ENCODE measurements at regions not wholly inside any gene's neighbourhood (a gene's known extent, or its start where the extent isn't known, plus 50 kb on each side); places are given as distances from the start of the nearest gene placed in this dataset.

- H3K4me1 ChIP-seq (ENCODE audit: control insufficient read depth, insufficient read depth, low read length): no peaks in the 10 kb centered on the region
- TF ChIP-seq, protein P1, sequence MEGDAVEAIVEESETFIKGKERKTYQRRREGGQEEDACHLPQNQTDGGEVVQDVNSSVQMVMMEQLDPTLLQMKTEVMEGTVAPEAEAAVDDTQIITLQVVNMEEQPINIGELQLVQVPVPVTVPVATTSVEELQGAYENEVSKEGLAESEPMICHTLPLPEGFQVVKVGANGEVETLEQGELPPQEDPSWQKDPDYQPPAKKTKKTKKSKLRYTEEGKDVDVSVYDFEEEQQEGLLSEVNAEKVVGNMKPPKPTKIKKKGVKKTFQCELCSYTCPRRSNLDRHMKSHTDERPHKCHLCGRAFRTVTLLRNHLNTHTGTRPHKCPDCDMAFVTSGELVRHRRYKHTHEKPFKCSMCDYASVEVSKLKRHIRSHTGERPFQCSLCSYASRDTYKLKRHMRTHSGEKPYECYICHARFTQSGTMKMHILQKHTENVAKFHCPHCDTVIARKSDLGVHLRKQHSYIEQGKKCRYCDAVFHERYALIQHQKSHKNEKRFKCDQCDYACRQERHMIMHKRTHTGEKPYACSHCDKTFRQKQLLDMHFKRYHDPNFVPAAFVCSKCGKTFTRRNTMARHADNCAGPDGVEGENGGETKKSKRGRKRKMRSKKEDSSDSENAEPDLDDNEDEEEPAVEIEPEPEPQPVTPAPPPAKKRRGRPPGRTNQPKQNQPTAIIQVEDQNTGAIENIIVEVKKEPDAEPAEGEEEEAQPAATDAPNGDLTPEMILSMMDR (conservative IDR thresholded peaks at IDR 0.05): no peak
- WGBS, 2 experiments (ENCODE audit: insufficient coverage in 1 of 2, insufficient read length in 1 of 2): 80 to 100% methylated on average over 1 of the region's 1 CpG
- H3K27ac Mint-ChIP-seq: no peak overlapping the region
- H3K9ac ChIP-seq (ENCODE audit: extremely low read depth, low read length, poor library complexity, severe bottlenecking): no peak overlapping the region
- H3K36me3 Mint-ChIP-seq (ENCODE audit: low read depth): no peaks in the 10 kb centered on the region
- H3K36me3 ChIP-seq (ENCODE audit: control insufficient read depth, insufficient read depth, low read length): no peaks in the 10 kb centered on the region
- no peak overlapping the region for H3K27ac ChIP-seq (ENCODE audit: low read depth, low read length)
- no peaks in the 10 kb centered on the region for H3K27me3 Mint-ChIP-seq (ENCODE audit: insufficient read depth)
- no peak overlapping the region for H3K4me3 Mint-ChIP-seq
- H3K27me3 ChIP-seq (ENCODE audit: control insufficient read depth, insufficient read depth, low read length, poor library complexity, severe bottlenecking): no peaks in the 10 kb centered on the region
- no peaks in the 10 kb centered on the region for H3K9me3 Mint-ChIP-seq
- H3K4me3 ChIP-seq (ENCODE audit: low read length): no peak overlapping the region
- no peaks in the 10 kb centered on the region for H3K4me1 Mint-ChIP-seq
- H3K9me3 ChIP-seq (ENCODE audit: control insufficient read depth, low read length): no peaks in the 10 kb centered on the region
- no peak for DNase-seq
Observed at GRCh38 chr4:111499706-111500105, 645.5 kb upstream of the FAM241A start.

DNA sequence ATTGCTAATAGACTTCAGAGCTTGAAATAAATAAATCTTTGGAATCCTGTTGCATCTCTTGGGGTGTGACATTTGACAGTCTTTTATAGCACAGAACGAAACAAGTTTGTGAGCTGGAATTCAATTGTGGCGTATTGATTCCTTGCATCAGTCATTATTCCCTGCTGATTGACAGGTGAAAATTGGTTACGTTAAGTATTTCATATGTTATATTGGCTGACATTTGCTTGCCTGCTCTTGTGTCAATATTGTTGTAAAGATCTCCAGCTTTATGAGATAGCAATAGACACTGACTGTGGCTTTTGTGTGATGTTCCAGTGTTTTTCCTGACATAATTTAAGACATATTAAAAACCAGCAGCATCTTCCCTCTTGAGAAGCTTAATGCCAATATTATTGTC is 644.4 kb upstream of the FAM241A start:
- Mint-ChIP-seq H3K4me3 (no peak overlapping the region), H3K27ac (no peak overlapping the region), H3K9me3 (no peaks in the 10 kb centered on the region), H3K27me3 (ENCODE audit: insufficient read depth) (no peaks in the 10 kb centered on the region), H3K4me1 (no peaks in the 10 kb centered on the region), H3K36me3 (ENCODE audit: low read depth) (no peaks in the 10 kb centered on the region)
- DNase-seq: no peak
- Histone ChIP-seq H3K27me3 (ENCODE audit: control insufficient read depth, insufficient read depth, low read length, poor library complexity, severe bottlenecking) (no peaks in the 10 kb centered on the region), H3K9me3 (ENCODE audit: control insufficient read depth, low read length) (no peaks in the 10 kb centered on the region), H3K27ac (ENCODE audit: low read depth, low read length) (no peak overlapping the region), H3K9ac (ENCODE audit: extremely low read depth, low read length, poor library complexity, severe bottlenecking) (no peak overlapping the region), H3K4me1 (ENCODE audit: control insufficient read depth, insufficient read depth, low read length) (no peaks in the 10 kb centered on the region), H3K4me3 (ENCODE audit: low read length) (no peak overlapping the region), H3K36me3 (ENCODE audit: control insufficient read depth, insufficient read depth, low read length) (no peaks in the 10 kb centered on the region)
- 92 to 100% methylated on average over 3 of the region's 3 CpGs for WGBS, 2 experiments (ENCODE audit: insufficient coverage in 1 of 2, insufficient read length in 1 of 2)
- TF ChIP-seq, protein P1 (conservative IDR thresholded peaks at IDR 0.05): no peak

DNA sequence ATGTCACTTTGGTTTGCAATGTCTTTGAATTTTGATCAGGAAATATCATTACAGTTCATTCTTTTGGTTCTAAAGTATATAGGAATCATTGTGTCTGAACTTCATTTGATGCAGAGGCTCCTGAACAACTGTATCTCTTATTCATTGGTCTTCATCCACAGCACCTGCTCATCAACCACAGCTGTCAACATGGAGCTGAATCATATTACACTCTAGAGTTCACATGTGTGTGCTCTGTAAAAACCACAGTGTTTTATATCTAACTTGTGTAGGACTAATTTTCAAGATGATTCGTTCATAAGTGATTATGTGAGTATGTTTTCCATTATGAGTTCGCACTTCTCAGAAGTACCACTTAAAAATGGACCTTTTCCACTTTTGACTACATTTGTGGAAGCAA is 643.3 kb upstream of the FAM241A start:
- Histone ChIP-seq H3K4me1 (ENCODE audit: control insufficient read depth, insufficient read depth, low read length) (no peaks in the 10 kb centered on the region), H3K27ac (ENCODE audit: low read depth, low read length) (no peak overlapping the region), H3K9me3 (ENCODE audit: control insufficient read depth, low read length) (no peaks in the 10 kb centered on the region), H3K27me3 (ENCODE audit: control insufficient read depth, insufficient read depth, low read length, poor library complexity, severe bottlenecking) (no peaks in the 10 kb centered on the region), H3K36me3 (ENCODE audit: control insufficient read depth, insufficient read depth, low read length) (no peaks in the 10 kb centered on the region), H3K4me3 (ENCODE audit: low read length) (no peak overlapping the region), H3K9ac (ENCODE audit: extremely low read depth, low read length, poor library complexity, severe bottlenecking) (no peak overlapping the region)
- Mint-ChIP-seq H3K27me3 (ENCODE audit: insufficient read depth) (no peaks in the 10 kb centered on the region), H3K4me1 (no peaks in the 10 kb centered on the region), H3K4me3 (no peak overlapping the region), H3K36me3 (ENCODE audit: low read depth) (no peaks in the 10 kb centered on the region), H3K27ac (no peak overlapping the region), H3K9me3 (no peaks in the 10 kb centered on the region)
- DNase-seq: no peak
- 87% methylated on average over 2 of the region's 2 CpGs; no CpG with 5 or more reads in 1 of the 2 experiments for WGBS, 2 experiments (ENCODE audit: insufficient coverage in 1 of 2, insufficient read length in 1 of 2)
- TF ChIP-seq, protein P1 (conservative IDR thresholded peaks at IDR 0.05): no peak
